Psoas muscle (tissue), 7 donors: ENCODE measurements at regions not wholly inside any gene's neighbourhood (a gene's known extent, or its start where the extent isn't known, plus 50 kb on each side); places are given as distances from the start of the nearest gene placed in this dataset.

ENCODE experiments used
- ATAC-seq, 4 donors: fragments of 200-7000 bp; cut with Tn5 transposase; one replicate each; pipeline ENCODE4 v1.9.1; 2020; ENCODE audit warnings: moderate library complexity in 3 of 4, mild to moderate bottlenecking in 2 of 4
- DNase-seq, 2 donors: peaks; one replicate each; pipeline ENCODE4 v3.0.0-alpha.2; 2020
- H3K27ac ChIP-seq: fragments of 200-600 bp; one replicate; pipeline ENCODE4 v1.8.0; 2022
- H3K27me3 ChIP-seq, 3 donors: fragments of 200-600 bp in 1 of 3; one replicate each; pipeline versions ENCODE4 v1.6.1 to v1.8.0; 2013 to 2022; ENCODE audit warnings: low read length in 2 of 3, mild to moderate bottlenecking in 2 of 3, moderate library complexity in 1 of 3; ENCODE audit not compliant: insufficient read depth in 3 of 3
- H3K36me3 ChIP-seq, 2 donors: fragments of 200-600 bp in 1 of 2; one replicate each; pipeline versions ENCODE4 v1.6.1 to v1.8.0; 2013 to 2022; ENCODE audit warnings: low read depth in 1 of 2, mild to moderate bottlenecking in 1 of 2, moderate library complexity in 1 of 2; ENCODE audit not compliant: insufficient read depth in 1 of 2
- H3K4me1 ChIP-seq: fragments of 200-600 bp; one replicate; pipeline ENCODE4 v1.8.0; 2022
- H3K4me3 ChIP-seq: fragments of 200-600 bp; one replicate; pipeline ENCODE4 v1.8.0; 2022; ENCODE audit warnings: mild to moderate bottlenecking
- H3K9me3 ChIP-seq: fragments of 200-600 bp; one replicate; pipeline ENCODE4 v1.8.0; 2022
- WGBS, 3 donors: extraction: QIAGEN DNeasy Blood & Tissue Kit; methylation state at CpG; one replicate each; pipeline versions ENCODE4 v1.1.6 to v1.1.7; 2013; 5-methylcytosine and 5-hydroxymethylcytosine counted together
- intact Hi-C, 2 donors: fragments of 100-400 bp; cut with DNase I; formaldehyde crosslinking; loops; one replicate each; pipeline versions ENCODE4 v1.11.0 to v1.14.2; 2022
- TF ChIP-seq, protein P1 (sequence below): fragments of 200-600 bp; IDR thresholded peaks from one replicate; pipeline ENCODE4 v1.8.0; 2022; ENCODE audit warnings: antibody characterized with exemption
- donor health status: healthy with polysubstance abuse.
- donor health status: DM: no; HTN: no; CAD: no; lungs with moderate emphysema.
- donor health status: Bipolar disorder and iron deficiency.
- donor health status: healthy.
- donor health status: DM: yes; HTN: yes; CAD: no.
- donor health status: DM: no; HTN: no; CAD: no.
- donor health status: DM: yes; HTN: yes; CAD: no.

DNA sequence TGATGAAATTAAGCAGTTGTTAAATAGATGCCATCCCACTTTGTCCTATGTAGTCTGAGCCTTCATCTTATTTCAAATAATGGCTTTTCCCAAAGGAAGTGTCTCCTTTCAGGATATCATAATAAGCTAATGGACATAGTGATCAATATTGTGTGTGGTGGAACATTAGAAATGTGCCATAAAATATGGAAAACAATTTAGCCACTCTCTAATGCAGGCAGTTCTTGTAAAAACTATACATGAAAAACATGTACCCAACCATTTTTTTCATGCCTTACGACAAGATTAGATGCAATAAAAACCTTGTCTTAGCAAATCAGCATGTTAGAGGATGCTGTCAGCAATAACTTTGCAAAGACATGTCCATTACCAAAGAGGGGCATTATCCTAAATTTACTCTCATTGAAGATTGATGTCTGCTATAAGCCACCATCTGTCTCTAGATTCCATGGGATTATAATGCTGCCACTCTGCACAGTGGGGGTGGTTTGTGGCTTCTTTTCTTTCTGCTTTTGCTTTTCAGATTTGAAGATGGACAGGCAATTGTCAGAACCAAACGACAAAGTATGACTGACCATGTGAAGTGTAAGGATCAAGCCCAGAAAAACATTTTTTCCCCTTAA lies 724.0 kb upstream of the ZNF608 start:
- ATAC-seq (no peak), DNase-seq (no peak)
- no peaks in the 10 kb centered on the region for H3K4me1 ChIP-seq
- intact Hi-C loops, result no loop called here
- no peaks in the 10 kb centered on the region for H3K36me3 ChIP-seq
- no peaks in the 10 kb centered on the region for H3K9me3 ChIP-seq
- TF ChIP-seq, protein P1, sequence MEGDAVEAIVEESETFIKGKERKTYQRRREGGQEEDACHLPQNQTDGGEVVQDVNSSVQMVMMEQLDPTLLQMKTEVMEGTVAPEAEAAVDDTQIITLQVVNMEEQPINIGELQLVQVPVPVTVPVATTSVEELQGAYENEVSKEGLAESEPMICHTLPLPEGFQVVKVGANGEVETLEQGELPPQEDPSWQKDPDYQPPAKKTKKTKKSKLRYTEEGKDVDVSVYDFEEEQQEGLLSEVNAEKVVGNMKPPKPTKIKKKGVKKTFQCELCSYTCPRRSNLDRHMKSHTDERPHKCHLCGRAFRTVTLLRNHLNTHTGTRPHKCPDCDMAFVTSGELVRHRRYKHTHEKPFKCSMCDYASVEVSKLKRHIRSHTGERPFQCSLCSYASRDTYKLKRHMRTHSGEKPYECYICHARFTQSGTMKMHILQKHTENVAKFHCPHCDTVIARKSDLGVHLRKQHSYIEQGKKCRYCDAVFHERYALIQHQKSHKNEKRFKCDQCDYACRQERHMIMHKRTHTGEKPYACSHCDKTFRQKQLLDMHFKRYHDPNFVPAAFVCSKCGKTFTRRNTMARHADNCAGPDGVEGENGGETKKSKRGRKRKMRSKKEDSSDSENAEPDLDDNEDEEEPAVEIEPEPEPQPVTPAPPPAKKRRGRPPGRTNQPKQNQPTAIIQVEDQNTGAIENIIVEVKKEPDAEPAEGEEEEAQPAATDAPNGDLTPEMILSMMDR, result no peak
- 51 to 69% (median 54%) methylated on average over 2 of the region's 2 CpGs for WGBS, 3 donors
- no peak overlapping the region for H3K27ac ChIP-seq
- H3K27me3 ChIP-seq, result no peaks in the 10 kb centered on the region
- no peak overlapping the region for H3K4me3 ChIP-seq

DNA sequence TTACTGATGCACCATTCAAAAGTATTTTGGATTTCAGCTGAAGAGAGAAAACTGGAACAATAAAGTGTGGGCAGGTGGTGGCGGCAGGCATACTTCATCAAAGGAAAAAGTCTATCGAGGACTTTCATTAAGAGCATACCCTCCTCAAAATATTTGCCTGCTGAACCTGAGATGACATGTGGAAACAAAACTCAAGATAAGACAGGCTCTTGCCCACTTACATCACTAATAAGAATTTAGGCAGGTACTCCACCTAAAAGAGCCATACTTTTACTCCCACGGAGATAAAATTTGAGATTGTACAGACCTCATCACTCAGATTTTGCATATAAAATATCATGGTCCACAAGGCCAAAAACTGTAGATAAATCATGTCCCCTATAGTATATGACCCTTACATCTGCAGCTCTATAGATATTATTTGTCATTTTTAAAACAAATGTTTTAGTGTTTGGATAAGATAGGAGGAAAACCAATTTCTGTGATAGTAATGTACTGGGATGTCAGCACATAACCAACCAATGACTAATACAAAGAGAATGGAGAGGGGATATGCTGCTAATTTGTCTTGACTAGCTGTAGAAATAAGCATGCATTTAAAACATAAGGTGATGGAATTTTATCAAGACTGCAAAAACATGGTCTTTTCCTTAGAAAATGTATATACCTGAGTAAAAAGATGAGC lies 730.6 kb upstream of the ZNF608 start:
- Histone ChIP-seq H3K27ac (no peak overlapping the region), H3K27me3 (no peaks in the 10 kb centered on the region), H3K36me3 (no peaks in the 10 kb centered on the region), H3K4me3 (no peak overlapping the region), H3K9me3 (no peaks in the 10 kb centered on the region), H3K4me1 (no peaks in the 10 kb centered on the region)
- intact Hi-C loops, result loop anchor here in 1 of 2 donors (5.0 kb wide), 1 partner anchor 65 kb away; no protein-coding TSS in a partner anchor
- TF ChIP-seq, protein P1, result no peak
- 88 to 93% (median 91%) methylated on average over 3 of the region's 3 CpGs for WGBS, 3 donors
- DNase-seq (no peak), ATAC-seq (no peak)

DNA sequence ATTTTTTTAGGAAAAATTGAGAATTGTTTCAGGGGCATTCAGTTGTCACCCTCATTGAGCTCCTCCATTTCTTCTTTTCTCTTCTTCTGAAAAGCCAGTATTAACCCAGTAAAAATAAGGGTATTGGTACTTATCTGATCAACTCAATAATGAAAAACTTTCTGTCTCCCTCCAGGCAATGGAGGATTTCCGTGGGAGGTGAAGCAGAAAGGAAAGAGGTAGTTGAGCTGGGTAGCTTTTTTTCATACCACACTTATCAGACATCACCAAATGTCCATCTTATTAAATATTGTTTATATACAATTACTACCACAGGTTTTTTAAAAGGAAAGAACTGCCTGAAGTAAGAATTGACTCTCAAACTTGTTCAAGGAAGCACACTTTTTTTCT lies 731.1 kb upstream of the ZNF608 start:
- no peaks in the 10 kb centered on the region for H3K9me3 ChIP-seq
- H3K4me1 ChIP-seq, result no peaks in the 10 kb centered on the region
- ATAC-seq (no peak), DNase-seq (no peak)
- TF ChIP-seq, protein P1, result no peak
- H3K27me3 ChIP-seq, result no peaks in the 10 kb centered on the region
- H3K36me3 ChIP-seq, result no peaks in the 10 kb centered on the region
- no peak overlapping the region for H3K27ac ChIP-seq
- 91 to 97% (median 97%) methylated on average over 1 of the region's 1 CpG for WGBS, 3 donors
- intact Hi-C loops, result loop anchor here in 1 of 2 donors (5.0 kb wide), 1 partner anchor 65 kb away; no protein-coding TSS in a partner anchor
- no peak overlapping the region for H3K4me3 ChIP-seq

DNA sequence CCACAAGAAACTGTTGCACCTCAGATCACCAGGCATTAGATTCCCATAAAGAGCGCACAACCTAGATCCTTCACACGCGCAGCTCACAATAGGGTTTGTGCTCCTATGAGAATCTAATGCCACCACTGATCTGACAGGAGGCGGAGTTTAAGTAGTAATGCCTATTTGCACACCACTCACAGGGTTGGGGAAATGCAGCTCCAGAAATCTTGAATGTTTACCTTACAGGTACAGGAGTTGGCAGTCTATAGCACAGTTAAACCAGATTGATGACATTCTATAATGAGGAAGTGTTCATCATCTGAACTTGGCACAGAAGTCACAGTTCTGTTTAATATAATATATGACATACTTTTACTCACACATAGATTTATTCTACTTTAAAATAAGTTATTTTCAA lies 732.2 kb upstream of the ZNF608 start:
- no peak for ATAC-seq

More for the DNA sequence above, 732.2 kb upstream of the ZNF608 start:
- no peaks in the 10 kb centered on the region for H3K4me1 ChIP-seq
- H3K9me3 ChIP-seq, result no peaks in the 10 kb centered on the region
- no peak overlapping the region for H3K27ac ChIP-seq
- no peak overlapping the region for H3K4me3 ChIP-seq
- H3K27me3 ChIP-seq, result no peaks in the 10 kb centered on the region
- intact Hi-C loops, result loop anchor here in 1 of 2 donors (5.0 kb wide), 1 partner anchor 66 kb away; no protein-coding TSS in a partner anchor
- TF ChIP-seq, protein P1, result no peak
- WGBS, 3 donors, result 96 to 97% (median 97%) methylated on average over 4 of the region's 4 CpGs
- no peak for DNase-seq
- no peaks in the 10 kb centered on the region for H3K36me3 ChIP-seq
